ENCODE measurements at regions not wholly inside any gene's neighbourhood (a gene's known extent, or its start where the extent isn't known, plus 50 kb on each side); places are given as distances from the start of the nearest gene placed in this dataset.

DNA sequence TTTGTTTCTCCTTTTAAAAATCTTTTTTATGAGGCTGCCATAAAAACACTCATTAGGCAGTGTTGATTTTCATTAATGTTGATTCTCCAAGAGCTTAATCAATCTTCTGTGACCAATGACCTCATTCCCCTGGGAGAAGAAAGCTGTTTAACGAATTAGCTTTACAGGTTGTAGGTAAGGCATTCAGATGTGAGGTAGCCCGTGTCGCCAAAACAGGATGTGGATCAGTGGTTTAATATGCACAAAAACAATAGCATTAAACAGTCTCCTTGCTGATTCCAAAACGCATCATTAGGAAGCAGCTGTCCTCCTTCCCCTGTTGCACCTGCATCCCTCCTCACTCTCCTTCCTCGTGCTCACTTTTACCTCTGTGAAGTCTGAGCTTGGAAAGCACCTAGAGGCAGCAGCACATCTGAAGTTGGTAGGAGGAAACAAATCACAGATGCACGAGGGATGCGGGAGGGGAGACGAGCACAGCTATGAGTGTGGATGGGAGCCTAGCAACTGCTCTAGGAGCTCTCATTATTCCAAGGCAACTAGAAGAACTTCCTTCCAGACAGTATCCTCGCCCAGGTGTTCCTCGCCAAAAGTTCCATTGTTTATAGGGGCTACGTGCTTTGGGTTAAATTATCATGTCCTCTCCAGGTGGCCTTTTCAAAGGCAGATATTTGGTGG is 179.4 kb upstream of the SNX19 start:
- TF ChIP-seq CTCF (IDR thresholded peaks at IDR 0.05; ENCODE audit: insufficient read depth, low read length, poor library complexity, severe bottlenecking) = no peak
- no peak for TF ChIP-seq EZH2phosphoT487 (conservative IDR thresholded peaks at IDR 0.05; ENCODE audit: low read length)

Data from SU-DHL-6 (cell line).